ENCODE measurements at regions not wholly inside any gene's neighbourhood (a gene's known extent, or its start where the extent isn't known, plus 50 kb on each side); places are given as distances from the start of the nearest gene placed in this dataset.

DNA sequence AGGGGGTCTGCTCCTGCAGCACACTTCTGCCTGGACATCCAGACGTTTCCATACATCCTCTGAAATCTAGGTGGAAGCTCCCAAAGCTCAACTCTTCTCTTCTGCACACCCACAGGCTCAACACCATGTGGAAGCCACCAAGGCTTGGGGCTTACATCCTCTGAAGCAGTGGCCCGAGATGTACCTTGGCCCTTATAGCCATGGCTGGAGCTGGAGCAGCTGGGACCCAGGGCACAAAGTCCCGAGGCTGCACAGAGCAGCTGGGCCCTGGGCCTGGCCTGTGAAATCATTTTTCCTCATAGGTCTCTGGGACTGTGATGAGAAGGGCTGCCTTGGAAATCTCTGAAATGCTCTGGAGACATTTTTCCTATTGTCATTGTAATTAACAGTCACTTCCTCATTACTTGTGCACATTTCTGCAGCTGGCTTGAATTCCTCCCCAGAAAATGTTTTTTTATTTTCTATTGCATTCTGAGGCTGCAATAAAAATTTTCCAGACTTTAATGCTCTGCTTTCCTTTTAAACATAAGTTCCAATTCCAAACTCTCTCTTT is 645.6 kb downstream of the RWDD3 start:
- H3K36me3 ChIP-seq = no peaks in the 10 kb centered on the region
- TF ChIP-seq POLR2AphosphoS5 (IDR thresholded peaks at IDR 0.05) (no peak), EP300 (IDR thresholded peaks at IDR 0.05) (no peak), POLR2A (IDR thresholded peaks at IDR 0.05) (no peak)
- TF ChIP-seq, protein P1, sequence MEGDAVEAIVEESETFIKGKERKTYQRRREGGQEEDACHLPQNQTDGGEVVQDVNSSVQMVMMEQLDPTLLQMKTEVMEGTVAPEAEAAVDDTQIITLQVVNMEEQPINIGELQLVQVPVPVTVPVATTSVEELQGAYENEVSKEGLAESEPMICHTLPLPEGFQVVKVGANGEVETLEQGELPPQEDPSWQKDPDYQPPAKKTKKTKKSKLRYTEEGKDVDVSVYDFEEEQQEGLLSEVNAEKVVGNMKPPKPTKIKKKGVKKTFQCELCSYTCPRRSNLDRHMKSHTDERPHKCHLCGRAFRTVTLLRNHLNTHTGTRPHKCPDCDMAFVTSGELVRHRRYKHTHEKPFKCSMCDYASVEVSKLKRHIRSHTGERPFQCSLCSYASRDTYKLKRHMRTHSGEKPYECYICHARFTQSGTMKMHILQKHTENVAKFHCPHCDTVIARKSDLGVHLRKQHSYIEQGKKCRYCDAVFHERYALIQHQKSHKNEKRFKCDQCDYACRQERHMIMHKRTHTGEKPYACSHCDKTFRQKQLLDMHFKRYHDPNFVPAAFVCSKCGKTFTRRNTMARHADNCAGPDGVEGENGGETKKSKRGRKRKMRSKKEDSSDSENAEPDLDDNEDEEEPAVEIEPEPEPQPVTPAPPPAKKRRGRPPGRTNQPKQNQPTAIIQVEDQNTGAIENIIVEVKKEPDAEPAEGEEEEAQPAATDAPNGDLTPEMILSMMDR (IDR thresholded peaks at IDR 0.05) = no peak
- ATAC-seq (ENCODE audit: low FRiP score in 2 of 2) = no peak
- DNase-seq = peak in 1 of 2 donors; percentile 1
- H3K4me3 ChIP-seq = no peak overlapping the region
- H3K27me3 ChIP-seq = no peaks in the 10 kb centered on the region
- H3K9me3 ChIP-seq = no peaks in the 10 kb centered on the region
- 70 to 75% methylated on average over 2 to 3 of the region's 3 CpGs for WGBS, 2 donors
- no peak overlapping the region for H3K27ac ChIP-seq
- no peaks in the 10 kb centered on the region for H3K4me1 ChIP-seq

DNA sequence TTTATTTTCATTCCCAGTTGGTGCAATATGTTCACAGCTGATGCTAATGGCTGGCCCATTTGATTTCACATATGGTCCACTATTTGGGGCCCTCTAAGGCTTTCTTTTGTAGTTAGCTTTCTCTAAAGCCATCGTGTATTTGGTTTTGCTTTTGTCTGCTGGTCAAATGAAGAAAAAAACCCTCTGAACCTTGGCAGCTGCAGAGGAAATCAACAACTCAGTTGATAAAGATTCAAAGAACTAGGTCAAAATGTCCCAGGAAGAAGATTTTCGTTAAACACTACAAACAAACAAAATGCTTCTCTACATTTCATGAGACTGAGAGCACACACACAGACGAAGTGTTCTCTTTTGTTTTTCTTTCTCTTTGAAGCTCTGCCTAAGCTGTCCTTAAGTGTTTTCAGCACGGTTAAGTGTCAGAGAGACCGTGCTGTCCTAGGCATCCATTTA is 655.0 kb downstream of the RWDD3 start:
- ATAC-seq (ENCODE audit: low FRiP score in 2 of 2) (no peak), DNase-seq (no peak)
- no peak overlapping the region for H3K27ac ChIP-seq
- no peak for TF ChIP-seq POLR2AphosphoS5 (IDR thresholded peaks at IDR 0.05)
- TF ChIP-seq, protein P1 (IDR thresholded peaks at IDR 0.05) = no peak
- TF ChIP-seq POLR2A (IDR thresholded peaks at IDR 0.05) = no peak
- no peak for TF ChIP-seq EP300 (IDR thresholded peaks at IDR 0.05)
- H3K4me3 ChIP-seq = peak overlapping the region in 1 of 4 donors; percentile 2
- no peaks in the 10 kb centered on the region for H3K36me3 ChIP-seq
- H3K4me1 ChIP-seq = no peaks in the 10 kb centered on the region
- H3K27me3 ChIP-seq = no peaks in the 10 kb centered on the region
- WGBS, 2 donors = 19 to 22% methylated on average over 5 of the region's 5 CpGs
- no peaks in the 10 kb centered on the region for H3K9me3 ChIP-seq

DNA sequence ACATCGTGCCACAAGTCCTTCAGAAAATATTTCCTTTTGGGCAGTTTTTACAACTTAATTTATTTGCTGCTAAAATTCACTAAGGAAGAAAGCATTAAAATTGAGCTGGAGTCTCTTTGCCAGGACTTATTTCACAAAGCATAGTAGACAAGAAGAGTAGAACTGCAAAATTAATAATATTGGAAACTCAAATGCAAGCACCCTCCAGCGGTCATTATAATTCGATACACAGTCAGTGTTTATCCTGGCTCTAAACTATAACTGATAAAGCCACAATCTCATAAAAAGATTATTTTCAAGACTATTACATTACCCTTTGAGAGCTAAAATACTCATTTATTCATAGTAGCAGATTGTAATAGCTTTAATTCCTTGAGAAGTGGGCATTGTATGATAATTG is 655.4 kb downstream of the RWDD3 start:
- no peaks in the 10 kb centered on the region for H3K36me3 ChIP-seq
- no peak for DNase-seq
- 43 to 50% methylated on average over 3 of the region's 3 CpGs for WGBS, 2 donors
- H3K9me3 ChIP-seq = no peaks in the 10 kb centered on the region
- H3K4me1 ChIP-seq = no peaks in the 10 kb centered on the region
- H3K4me3 ChIP-seq = peak overlapping the region in 1 of 4 donors; percentile 2
- no peak for ATAC-seq (ENCODE audit: low FRiP score in 2 of 2)
- TF ChIP-seq EP300 (IDR thresholded peaks at IDR 0.05) = no peak
- TF ChIP-seq, protein P1 (IDR thresholded peaks at IDR 0.05) = no peak
- no peak for TF ChIP-seq POLR2A (IDR thresholded peaks at IDR 0.05)
- TF ChIP-seq POLR2AphosphoS5 (IDR thresholded peaks at IDR 0.05) = no peak
- H3K27me3 ChIP-seq = no peaks in the 10 kb centered on the region
- no peak overlapping the region for H3K27ac ChIP-seq

DNA sequence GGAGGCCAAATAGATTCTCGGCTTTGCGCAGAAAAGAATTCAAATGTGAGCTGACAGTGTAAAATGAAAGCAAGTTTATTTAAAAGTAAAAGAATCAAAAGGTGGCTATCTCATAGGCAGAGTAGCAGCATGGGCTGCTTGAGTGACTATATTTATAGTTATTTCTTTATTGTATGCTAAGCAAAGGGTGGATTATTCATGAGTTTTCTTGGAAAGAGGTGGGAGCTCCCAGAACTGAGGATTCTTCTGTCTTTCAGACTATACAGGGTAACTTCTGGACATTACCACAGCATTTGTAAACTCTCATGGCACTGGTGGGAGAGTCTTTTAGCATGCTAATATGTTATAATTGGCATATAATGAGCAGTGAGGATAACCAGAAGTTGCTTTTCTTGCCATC is 659.9 kb downstream of the RWDD3 start:
- DNase-seq = no peak
- 88 to 98% methylated on average over 2 of the region's 2 CpGs for WGBS, 2 donors
- TF ChIP-seq POLR2AphosphoS5 (IDR thresholded peaks at IDR 0.05) (no peak), POLR2A (IDR thresholded peaks at IDR 0.05) (no peak), EP300 (IDR thresholded peaks at IDR 0.05) (no peak)
- TF ChIP-seq, protein P1 (IDR thresholded peaks at IDR 0.05) = no peak

DNA sequence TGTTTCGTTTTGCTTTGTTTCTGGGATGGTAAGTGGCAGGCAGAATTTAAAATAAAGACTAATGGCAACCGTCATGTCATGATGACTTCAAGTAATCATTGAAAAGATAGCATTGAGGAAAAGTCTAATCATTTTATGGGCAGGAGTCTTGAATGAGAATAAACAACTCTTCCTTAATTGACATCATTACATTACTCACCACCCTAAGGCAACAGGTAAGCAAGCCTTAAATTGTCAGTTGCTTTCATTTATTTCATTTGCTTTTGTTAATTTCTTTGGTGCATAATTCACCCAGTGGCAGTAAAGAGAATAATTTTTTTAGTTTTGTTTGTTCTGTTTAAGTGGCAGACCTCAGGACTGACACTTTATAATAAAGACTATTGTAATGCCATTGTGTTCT is 669.0 kb downstream of the RWDD3 start:
- H3K4me3 ChIP-seq = no peak overlapping the region
- TF ChIP-seq POLR2A (IDR thresholded peaks at IDR 0.05) = no peak
- TF ChIP-seq POLR2AphosphoS5 (IDR thresholded peaks at IDR 0.05) = no peak
- TF ChIP-seq, protein P1 (IDR thresholded peaks at IDR 0.05) = no peak
- no peak for TF ChIP-seq EP300 (IDR thresholded peaks at IDR 0.05)

More for the DNA sequence above, 659.9 kb downstream of the RWDD3 start:
- H3K4me1 ChIP-seq = no peaks in the 10 kb centered on the region
- no peak for ATAC-seq (ENCODE audit: low FRiP score in 2 of 2)
- no peak overlapping the region for H3K27ac ChIP-seq
- H3K36me3 ChIP-seq = no peaks in the 10 kb centered on the region
- H3K9me3 ChIP-seq = no peaks in the 10 kb centered on the region
- no peaks in the 10 kb centered on the region for H3K27me3 ChIP-seq
- H3K4me3 ChIP-seq = no peak overlapping the region

More for the DNA sequence above, 669.0 kb downstream of the RWDD3 start:
- ATAC-seq (ENCODE audit: low FRiP score in 2 of 2) = no peak
- H3K27ac ChIP-seq = no peak overlapping the region
- H3K27me3 ChIP-seq = no peaks in the 10 kb centered on the region
- WGBS, 2 donors = 78 to 79% methylated on average over 2 of the region's 2 CpGs
- no peaks in the 10 kb centered on the region for H3K4me1 ChIP-seq
- no peaks in the 10 kb centered on the region for H3K36me3 ChIP-seq
- H3K9me3 ChIP-seq = no peaks in the 10 kb centered on the region
- no peak for DNase-seq

All from upper lobe of left lung (tissue), 6 donors.